Choroid plexus epithelial cell (primary cell): ENCODE measurements at regions not wholly inside any gene's neighbourhood (a gene's known extent, or its start where the extent isn't known, plus 50 kb on each side); places are given as distances from the start of the nearest gene placed in this dataset.

Experiments used
- DNase-seq: peaks from one replicate; pipeline ENCODE4 v3.0.0-alpha.2; 2010; ENCODE audit warnings: low read depth
- H3K4me3 ChIP-seq: 2 replicates; pipeline ENCODE4 v1.5.1; 2011; ENCODE audit warnings: low read depth, mild to moderate bottlenecking, control low read depth, low read length, moderate library complexity
- CTCF ChIP-seq: conservative IDR thresholded peaks from 2 replicates; pipeline ENCODE4 v1.5.1; 2011; ENCODE audit warnings: low read depth, mild to moderate bottlenecking, control low read depth, inconsistent platforms, low read length, moderate library complexity

GRCh38 chrX:148135738-148136137, 154.6 kb downstream of the FMR1NB start:
- DNase-seq: peak; percentile 0
- TF ChIP-seq CTCF: no peak
- no peak overlapping the region for H3K4me3 ChIP-seq

GRCh38 chrX:148146121-148146520, 165.0 kb downstream of the FMR1NB start:
- DNase-seq: no peak
- TF ChIP-seq CTCF: no peak
- no peak overlapping the region for H3K4me3 ChIP-seq

- H3K4me3 ChIP-seq: no peak overlapping the region
- DNase-seq: no peak
- no peak for TF ChIP-seq CTCF
These were observed 175.8 kb downstream of the FMR1NB start for GRCh38 chrX:148156986-148157385.

GRCh38 chrX:148159796-148160195, 178.7 kb downstream of the FMR1NB start:
- no peak for TF ChIP-seq CTCF
- H3K4me3 ChIP-seq: no peak overlapping the region
- DNase-seq: no peak

- no peak for TF ChIP-seq CTCF
- H3K4me3 ChIP-seq: no peak overlapping the region
- DNase-seq: no peak
These were observed 180.6 kb downstream of the FMR1NB start for GRCh38 chrX:148161701-148162100.

- no peak for DNase-seq
- no peak overlapping the region for H3K4me3 ChIP-seq
- TF ChIP-seq CTCF: no peak
These were observed 204.5 kb downstream of the FMR1NB start for GRCh38 chrX:148185631-148186030.

GRCh38 chrX:148192547-148192946, 211.4 kb downstream of the FMR1NB start:
- TF ChIP-seq CTCF: no peak
- no peak overlapping the region for H3K4me3 ChIP-seq
- no peak for DNase-seq
